ENCODE measurements at regions not wholly inside any gene's neighbourhood (a gene's known extent, or its start where the extent isn't known, plus 50 kb on each side); places are given as distances from the start of the nearest gene placed in this dataset.

GRCh38 chr14:30034152-30034551, 106.5 kb upstream of the PRKD1 start:
- no peak overlapping the region for H3K27ac ChIP-seq (replicated peaks)
- TF ChIP-seq SPI1 (IDR thresholded peaks at IDR 0.05; ENCODE audit: borderline replicate concordance, low read depth), result no peak
- no peak for TF ChIP-seq REST (IDR thresholded peaks at IDR 0.05; ENCODE audit: insufficient replicate concordance, low read depth)
- no peak for TF ChIP-seq POLR2AphosphoS5 (IDR thresholded peaks at IDR 0.05; ENCODE audit: low read depth)
- TF ChIP-seq GABPA (IDR thresholded peaks at IDR 0.05; ENCODE audit: low read depth), result no peak
- no peak for TF ChIP-seq CTCF (IDR thresholded peaks at IDR 0.05; ENCODE audit: insufficient read depth, low read length)
- H3K4me3 ChIP-seq (replicated peaks; ENCODE audit: insufficient read depth, low read length), result no peak overlapping the region
- no peaks in the 10 kb centered on the region for H3K27me3 ChIP-seq (ENCODE audit: insufficient read depth, poor library complexity, severe bottlenecking)
- DNase-seq (ENCODE audit: low read depth in 1 of 2, low spot score in 1 of 2), result no peak

GRCh38 chr14:30035361-30035760, 107.7 kb upstream of the PRKD1 start:
- Histone ChIP-seq H3K4me3 (replicated peaks; ENCODE audit: insufficient read depth, low read length) (no peak overlapping the region), H3K27ac (replicated peaks) (no peak overlapping the region), H3K27me3 (ENCODE audit: insufficient read depth, poor library complexity, severe bottlenecking) (no peaks in the 10 kb centered on the region)
- no peak for DNase-seq (ENCODE audit: low read depth in 1 of 2, low spot score in 1 of 2)
- TF ChIP-seq CTCF (IDR thresholded peaks at IDR 0.05; ENCODE audit: insufficient read depth, low read length), result no peak

GRCh38 chr14:30045720-30046119, 118.1 kb upstream of the PRKD1 start:
- H3K27me3 ChIP-seq (ENCODE audit: insufficient read depth, poor library complexity, severe bottlenecking), result no peaks in the 10 kb centered on the region
- no peak for DNase-seq (ENCODE audit: low read depth in 1 of 2, low spot score in 1 of 2)
- TF ChIP-seq REST (IDR thresholded peaks at IDR 0.05; ENCODE audit: insufficient replicate concordance, low read depth), result no peak
- H3K4me3 ChIP-seq (replicated peaks; ENCODE audit: insufficient read depth, low read length), result no peak overlapping the region
- no peak overlapping the region for H3K27ac ChIP-seq (replicated peaks)

GRCh38 chr14:30053103-30053502, 125.5 kb upstream of the PRKD1 start:
- Histone ChIP-seq H3K27me3 (ENCODE audit: insufficient read depth, poor library complexity, severe bottlenecking) (no peaks in the 10 kb centered on the region), H3K4me3 (replicated peaks; ENCODE audit: insufficient read depth, low read length) (no peak overlapping the region), H3K27ac (replicated peaks) (no peak overlapping the region)
- TF ChIP-seq SPI1 (IDR thresholded peaks at IDR 0.05; ENCODE audit: borderline replicate concordance, low read depth) (no peak), REST (IDR thresholded peaks at IDR 0.05; ENCODE audit: insufficient replicate concordance, low read depth) (no peak), CTCF (IDR thresholded peaks at IDR 0.05; ENCODE audit: insufficient read depth, low read length) (no peak)
- DNase-seq (ENCODE audit: low read depth in 1 of 2, low spot score in 1 of 2), result no peak

All from HL-60 (cell line).